ENCODE measurements at regions not wholly inside any gene's neighbourhood (a gene's known extent, or its start where the extent isn't known, plus 50 kb on each side); places are given as distances from the start of the nearest gene placed in this dataset.
A peak's percentile ranks its signal among the peaks of the same experiment; 100 is the strongest.

DNA sequence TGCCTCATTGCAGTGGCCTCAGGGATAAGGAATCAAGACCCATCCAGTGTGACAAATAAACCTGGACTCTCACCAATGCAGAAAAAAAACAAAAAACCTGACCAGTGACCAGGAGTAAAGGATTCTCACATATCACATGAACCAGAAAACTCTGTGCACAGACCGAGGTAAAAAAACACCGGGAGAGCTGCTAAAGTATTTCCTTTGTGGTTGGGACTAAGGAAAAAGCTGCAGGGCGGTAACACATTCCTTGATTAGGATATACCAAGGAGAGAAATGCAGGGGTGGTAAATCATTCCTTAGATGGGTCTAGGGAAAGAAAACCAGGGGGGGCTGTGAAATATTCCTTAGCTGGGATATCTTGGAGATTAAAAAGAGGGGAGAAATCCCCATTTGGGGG, 64.8 kb upstream of the ZNF85 start:
- no peak overlapping the region for H3K4me3 Mint-ChIP-seq
- H3K4me1 Mint-ChIP-seq: no peaks in the 10 kb centered on the region
- Histone ChIP-seq H3K36me3 (ENCODE audit: control insufficient read depth, insufficient read depth, low read length) (no peaks in the 10 kb centered on the region), H3K4me1 (ENCODE audit: control insufficient read depth, insufficient read depth, low read length, poor library complexity, severe bottlenecking) (no peaks in the 10 kb centered on the region), H3K27ac (ENCODE audit: insufficient read depth, low read length, poor library complexity, severe bottlenecking) (no peak overlapping the region), H3K4me3 (ENCODE audit: low read depth, low read length) (no peak overlapping the region), H3K9me3 (ENCODE audit: control insufficient read depth in 2 of 2, low read length in 2 of 2) (peaks cover 4 to 16% of the 10 kb centered on the region in 2 experiments), H3K27me3 (ENCODE audit: control insufficient read depth, insufficient read depth, low read length) (no peaks in the 10 kb centered on the region)
- H3K36me3 Mint-ChIP-seq: peaks cover 5% of the 10 kb centered on the region
- ATAC-seq (ENCODE audit: low read depth in 2 of 2) (no peak), DNase-seq (no peak)
- no peak overlapping the region for H3K27ac Mint-ChIP-seq
- peaks cover 5 to 54% (median 29%) of the 10 kb centered on the region in 7 donors for H3K9me3 Mint-ChIP-seq
- H3K27me3 Mint-ChIP-seq: no peaks in the 10 kb centered on the region

DNA sequence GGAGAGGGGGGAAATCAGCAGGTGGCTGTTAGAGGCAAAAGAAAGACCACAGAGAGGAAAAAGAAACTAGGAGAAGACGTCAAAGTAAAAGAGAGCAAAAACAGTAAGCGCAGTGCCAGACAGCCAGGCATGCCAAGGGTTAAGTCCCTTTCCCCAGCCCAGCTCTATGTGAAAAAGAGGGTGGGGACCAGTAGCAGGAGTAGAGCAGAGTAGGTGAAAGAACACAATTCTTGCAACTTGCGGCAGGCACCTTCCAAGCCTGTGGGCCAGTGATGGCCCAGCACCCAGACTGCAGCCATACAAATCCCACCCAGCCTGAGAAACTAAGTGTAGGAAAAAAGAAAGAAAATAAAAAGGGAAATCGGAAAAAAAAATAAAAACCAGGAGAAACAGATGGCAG, 64.2 kb upstream of the ZNF85 start:
- Mint-ChIP-seq H3K27ac (peak overlapping the region in 1 of 3 donors; percentile 46), H3K27me3 (no peaks in the 10 kb centered on the region), H3K4me1 (no peaks in the 10 kb centered on the region)

DNA sequence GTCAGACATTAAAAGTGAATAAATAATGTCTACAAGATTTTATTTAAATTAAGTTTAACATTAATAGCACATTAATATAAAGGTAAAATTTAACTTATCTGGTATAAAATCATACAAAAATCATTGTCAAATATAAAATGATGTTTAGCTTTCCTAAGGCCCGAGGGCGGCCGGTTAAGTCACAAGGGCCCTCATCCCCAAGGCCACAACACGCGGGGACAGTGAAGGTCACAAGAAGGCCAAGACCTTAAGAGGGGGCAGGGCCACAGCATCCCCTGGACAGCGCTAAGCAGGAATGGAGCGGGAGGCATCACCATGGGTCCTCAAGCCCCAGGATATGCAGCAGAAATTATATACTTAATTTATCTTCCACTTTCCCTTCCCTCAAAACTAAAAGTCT, 62.7 kb upstream of the ZNF85 start:
- Histone ChIP-seq H3K27ac (ENCODE audit: insufficient read depth, low read length, poor library complexity, severe bottlenecking) (no peak overlapping the region), H3K9me3 (ENCODE audit: control insufficient read depth in 2 of 2, low read length in 2 of 2) (peaks cover 4 to 23% of the 10 kb centered on the region in 2 experiments), H3K4me3 (ENCODE audit: low read depth, low read length) (no peak overlapping the region), H3K4me1 (ENCODE audit: control insufficient read depth, insufficient read depth, low read length, poor library complexity, severe bottlenecking) (no peaks in the 10 kb centered on the region), H3K27me3 (ENCODE audit: control insufficient read depth, insufficient read depth, low read length) (no peaks in the 10 kb centered on the region), H3K36me3 (ENCODE audit: control insufficient read depth, insufficient read depth, low read length) (no peaks in the 10 kb centered on the region)
- no peak overlapping the region for H3K4me3 Mint-ChIP-seq
- no peak for DNase-seq
- no peaks in the 10 kb centered on the region for H3K4me1 Mint-ChIP-seq
- H3K36me3 Mint-ChIP-seq: peaks cover 5% of the 10 kb centered on the region
- H3K27me3 Mint-ChIP-seq: no peaks in the 10 kb centered on the region
- H3K9me3 Mint-ChIP-seq: peaks cover 5 to 42% (median 20%) of the 10 kb centered on the region in 7 donors
- ATAC-seq (ENCODE audit: low read depth in 2 of 2): no peak
- no peak overlapping the region for H3K27ac Mint-ChIP-seq

More for the DNA sequence above, 64.2 kb upstream of the ZNF85 start:
- no peak overlapping the region for H3K4me3 ChIP-seq (ENCODE audit: low read depth, low read length)
- peaks cover 4 to 19% of the 10 kb centered on the region in 2 experiments for H3K9me3 ChIP-seq (ENCODE audit: control insufficient read depth in 2 of 2, low read length in 2 of 2)
- no peak overlapping the region for H3K4me3 Mint-ChIP-seq
- DNase-seq (no peak), ATAC-seq (ENCODE audit: low read depth in 2 of 2) (no peak)
- no peak overlapping the region for H3K27ac ChIP-seq (ENCODE audit: insufficient read depth, low read length, poor library complexity, severe bottlenecking)
- peaks cover 5% of the 10 kb centered on the region for H3K36me3 Mint-ChIP-seq
- H3K27me3 ChIP-seq (ENCODE audit: control insufficient read depth, insufficient read depth, low read length): no peaks in the 10 kb centered on the region
- H3K9me3 Mint-ChIP-seq: peaks cover 5 to 49% (median 29%) of the 10 kb centered on the region in 7 donors
- H3K4me1 ChIP-seq (ENCODE audit: control insufficient read depth, insufficient read depth, low read length, poor library complexity, severe bottlenecking): no peaks in the 10 kb centered on the region
- H3K36me3 ChIP-seq (ENCODE audit: control insufficient read depth, insufficient read depth, low read length): no peaks in the 10 kb centered on the region

DNA sequence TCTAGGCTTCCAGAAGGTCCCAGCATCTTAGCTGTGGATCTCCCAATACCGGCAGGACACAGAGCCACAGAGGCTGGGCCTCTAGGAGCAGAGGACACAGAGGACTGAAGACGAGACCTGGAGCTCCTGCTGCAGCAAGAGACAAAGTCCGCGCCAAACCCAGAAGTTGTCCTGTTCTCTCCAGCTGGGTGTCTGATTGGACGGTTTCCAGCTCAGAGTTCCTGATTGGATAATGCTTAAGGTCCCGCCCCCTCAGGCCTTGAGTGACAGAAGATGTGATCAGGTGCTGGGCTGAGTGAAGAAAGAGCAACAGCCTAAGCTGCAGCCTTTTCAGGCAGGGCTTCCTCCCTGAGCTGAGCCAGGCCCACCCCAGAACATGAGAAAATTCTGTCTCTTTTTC, 59.9 kb upstream of the ZNF85 start:
- Histone ChIP-seq H3K27ac (ENCODE audit: insufficient read depth, low read length, poor library complexity, severe bottlenecking) (no peak overlapping the region), H3K9me3 (ENCODE audit: control insufficient read depth in 2 of 2, low read length in 2 of 2) (peaks cover 6 to 22% of the 10 kb centered on the region in 2 experiments), H3K4me3 (ENCODE audit: low read depth, low read length) (no peak overlapping the region), H3K36me3 (ENCODE audit: control insufficient read depth, insufficient read depth, low read length) (no peaks in the 10 kb centered on the region), H3K4me1 (ENCODE audit: control insufficient read depth, insufficient read depth, low read length, poor library complexity, severe bottlenecking) (no peaks in the 10 kb centered on the region), H3K27me3 (ENCODE audit: control insufficient read depth, insufficient read depth, low read length) (no peaks in the 10 kb centered on the region)
- H3K27ac Mint-ChIP-seq: peak overlapping the region in 1 of 3 donors; percentile 69
- peaks cover 3 to 39% (median 24%) of the 10 kb centered on the region in 7 donors for H3K9me3 Mint-ChIP-seq
- peaks cover 12% of the 10 kb centered on the region for H3K36me3 Mint-ChIP-seq
- ATAC-seq (ENCODE audit: low read depth in 2 of 2): no peak
- H3K27me3 Mint-ChIP-seq: no peaks in the 10 kb centered on the region
- H3K4me3 Mint-ChIP-seq: no peak overlapping the region
- DNase-seq: no peak
- H3K4me1 Mint-ChIP-seq: no peaks in the 10 kb centered on the region

Measured in CD4-positive, CD25-positive, alpha-beta regulatory T cell (primary cell).